Hematopoietic multipotent progenitor cell treated with erythropoietin and hydrocortisone succinate and interleukin-3 and kit ligand, for 6 days (in vitro differentiated cells): ENCODE measurements at regions not wholly inside any gene's neighbourhood (a gene's known extent, or its start where the extent isn't known, plus 50 kb on each side); places are given as distances from the start of the nearest gene placed in this dataset.
"Not testable (repeated sequence)": the region's sequence is repeated elsewhere in the genome, so short reads cannot be mapped to it uniquely, and the experiment has no call there.

Source experiments
- DNase-seq: peaks from one replicate; pipeline ENCODE4 v3.0.0-alpha.2; 2015

- DNase-seq = no peak
Measured at GRCh38 chr5:13003457-13003856, 941.0 kb downstream of the DNAH5 start.

GRCh38 chr5:12999667-13000066 lies 944.8 kb downstream of the DNAH5 start:
- no peak for DNase-seq

GRCh38 chr5:12985142-12985541 lies 959.3 kb downstream of the DNAH5 start:
- DNase-seq = no peak

- DNase-seq = peak; percentile 16
Measured at GRCh38 chr5:12974856-12975255, 969.6 kb downstream of the DNAH5 start.

GRCh38 chr5:12965804-12966203 lies 978.7 kb downstream of the DNAH5 start:
- DNase-seq = no peak

- DNase-seq = no peak
Measured at GRCh38 chr5:12959713-12960112, 984.8 kb downstream of the DNAH5 start.

GRCh38 chr5:12952409-12952808 lies 992.1 kb downstream of the DNAH5 start:
- no peak for DNase-seq

- DNase-seq = no peak
Measured at GRCh38 chr5:12951846-12952245, 992.6 kb downstream of the DNAH5 start.

GRCh38 chr5:12947379-12947778 lies 997.1 kb downstream of the DNAH5 start:
- no peak for DNase-seq

- not testable (repeated sequence) for DNase-seq
Measured at GRCh38 chr5:12945477-12945876, 999.0 kb downstream of the DNAH5 start.

- no peak for DNase-seq
Measured at GRCh38 chr5:12936221-12936620, 1008.3 kb downstream of the DNAH5 start.

GRCh38 chr5:12934722-12935121 lies 1009.8 kb downstream of the DNAH5 start:
- no peak for DNase-seq

- DNase-seq = no peak
Measured at GRCh38 chr5:12920527-12920926, 1016.3 kb upstream of the CTNND2 start.

GRCh38 chr5:12911156-12911555 lies 1006.9 kb upstream of the CTNND2 start:
- no peak for DNase-seq

- DNase-seq = peak; percentile 14
Measured at GRCh38 chr5:12910641-12911040, 1006.4 kb upstream of the CTNND2 start.

- no peak for DNase-seq
Measured at GRCh38 chr5:12902611-12903010, 998.4 kb upstream of the CTNND2 start.

- DNase-seq = no peak
Measured at GRCh38 chr5:12901696-12902095, 997.5 kb upstream of the CTNND2 start.

- no peak for DNase-seq
Measured at GRCh38 chr5:12896086-12896485, 991.8 kb upstream of the CTNND2 start.

GRCh38 chr5:12885018-12885417 lies 980.8 kb upstream of the CTNND2 start:
- DNase-seq = no peak

- no peak for DNase-seq
Measured at GRCh38 chr5:12883395-12883794, 979.1 kb upstream of the CTNND2 start.

- DNase-seq = peak; percentile 18
Measured at GRCh38 chr5:12876541-12877298, 972.5 kb upstream of the CTNND2 start.

- DNase-seq = peak; percentile 10
Measured at GRCh38 chr5:12870872-12871539, 966.8 kb upstream of the CTNND2 start.

GRCh38 chr5:12865529-12865928 lies 961.3 kb upstream of the CTNND2 start:
- DNase-seq = no peak

- DNase-seq = peak; percentile 40
Measured at GRCh38 chr5:12861886-12862654, 957.8 kb upstream of the CTNND2 start.
